PC-3 (cell line): ENCODE measurements at regions not wholly inside any gene's neighbourhood (a gene's known extent, or its start where the extent isn't known, plus 50 kb on each side); places are given as distances from the start of the nearest gene placed in this dataset.

Source experiments
- ATAC-seq: fragments of 200-7000 bp; cut with Tn5 transposase; 2 replicates; pipeline ENCODE4 v1.9.1; 2020; ENCODE audit warnings: mild to moderate bottlenecking, moderate library complexity
- BruUV-seq: library from RNA; stranded (reverse); fragments of 400-500 nt; replicated peaks from 2 replicates; lab custom pipeline; 2021; lab: Mats Ljungman, UMichigan
- CTCF ChIA-PET: fragments of 300-600 bp; sonication (Branson Sonifier 250); formaldehyde crosslinking; loops from one replicate; lab custom pipeline; 2022; ENCODE audit warnings: antibody characterized with exemption; lab: Charles Lee
- POLR2A ChIA-PET: fragments of 300-600 bp; sonication (Branson Sonifier 250); formaldehyde crosslinking; loops from one replicate; lab custom pipeline; 2022; ENCODE audit warnings: antibody characterized with exemption; ENCODE audit not compliant: unreplicated experiment; lab: Charles Lee
- DNase-seq: peaks from one replicate; pipeline ENCODE4 v3.0.0-alpha.2; 2015
- H2AFZ ChIP-seq: fragments of 300-600 bp; sonication (generic); 2 replicates; pipeline ENCODE4 v1.6.0; 2016; ENCODE audit warnings: antibody characterized with exemption, low read length
- H3F3A ChIP-seq: fragments of 300-600 bp; sonication (generic); one replicate; pipeline ENCODE4 v1.6.0; 2017; ENCODE audit warnings: antibody characterized with exemption, low read length, control low read depth, mild to moderate bottlenecking; ENCODE audit not compliant: unreplicated experiment
- H3K27ac ChIP-seq: fragments of 300-600 bp; sonication (generic); 2 replicates; pipeline ENCODE4 v1.5.1; 2016; ENCODE audit warnings: mild to moderate bottlenecking, low read length
- H3K27me3 ChIP-seq: fragments of 300-600 bp; sonication (generic); 2 replicates; pipeline ENCODE4 v1.6.1; 2016; ENCODE audit warnings: low read length, mixed read lengths
- H3K36me3 ChIP-seq: fragments of 300-600 bp; sonication (generic); 2 replicates; pipeline ENCODE4 v1.6.1; 2016; ENCODE audit warnings: low read depth, mixed run types, low read length, mixed read lengths
- H3K4me1 ChIP-seq: fragments of 300-600 bp; sonication (generic); 2 replicates; pipeline ENCODE4 v1.5.1; 2016; ENCODE audit warnings: low read length; ENCODE audit not compliant: insufficient read depth
- H3K4me2 ChIP-seq: fragments of 300-600 bp; sonication (generic); 2 replicates; pipeline ENCODE4 v1.6.0; 2016; ENCODE audit warnings: low read length
- H3K4me3 ChIP-seq: fragments of 300-600 bp; sonication (generic); 2 replicates; pipeline ENCODE4 v1.5.1; 2016; ENCODE audit warnings: mild to moderate bottlenecking, low read length, mixed read lengths
- H3K79me2 ChIP-seq: fragments of 300-600 bp; sonication (generic); 2 replicates; pipeline ENCODE4 v1.6.1; 2017; ENCODE audit warnings: low read length, mixed read lengths
- H3K9ac ChIP-seq: fragments of 300-600 bp; sonication (generic); 2 replicates; pipeline ENCODE4 v1.6.0; 2016; ENCODE audit warnings: mild to moderate bottlenecking, low read length
- H3K9me2 ChIP-seq: fragments of 300-600 bp; sonication (generic); replicated peaks from 2 replicates; pipeline ENCODE4 v1.6.1; 2016; ENCODE audit warnings: mixed run types, low read length, mixed read lengths
- H3K9me3 ChIP-seq: fragments of 300-600 bp; sonication (generic); 2 replicates; pipeline ENCODE4 v1.6.1; 2016; ENCODE audit warnings: low read length, mixed read lengths
- H4K20me1 ChIP-seq: fragments of 300-600 bp; sonication (generic); 2 replicates; pipeline ENCODE4 v1.6.1; 2016; ENCODE audit warnings: low read length, mixed read lengths
- EZH2 ChIP-seq: fragments of 300-600 bp; sonication (generic); IDR thresholded peaks from one replicate; pipeline ENCODE4 v1.6.1; 2017; ENCODE audit warnings: antibody characterized with exemption, mild to moderate bottlenecking, low read length; ENCODE audit not compliant: unreplicated experiment
- EZH2phosphoT487 ChIP-seq: fragments of 300-600 bp; sonication (generic); IDR thresholded peaks from 2 replicates; pipeline ENCODE4 v1.6.1; 2018; ENCODE audit warnings: mild to moderate bottlenecking, antibody characterized with exemption, low read length, borderline replicate concordance
- intact Hi-C: fragments of 100-400 bp; cut with micrococcal nuclease; formaldehyde crosslinking; loops from 2 replicates; pipeline ENCODE4 v1.9.0; 2023
- TF ChIP-seq, protein P1 (sequence below): fragments of 300-600 bp; sonication (generic); conservative IDR thresholded peaks from 2 replicates; pipeline ENCODE4 v1.5.1; 2017; ENCODE audit warnings: antibody characterized with exemption, low read depth, mild to moderate bottlenecking, low read length

DNA sequence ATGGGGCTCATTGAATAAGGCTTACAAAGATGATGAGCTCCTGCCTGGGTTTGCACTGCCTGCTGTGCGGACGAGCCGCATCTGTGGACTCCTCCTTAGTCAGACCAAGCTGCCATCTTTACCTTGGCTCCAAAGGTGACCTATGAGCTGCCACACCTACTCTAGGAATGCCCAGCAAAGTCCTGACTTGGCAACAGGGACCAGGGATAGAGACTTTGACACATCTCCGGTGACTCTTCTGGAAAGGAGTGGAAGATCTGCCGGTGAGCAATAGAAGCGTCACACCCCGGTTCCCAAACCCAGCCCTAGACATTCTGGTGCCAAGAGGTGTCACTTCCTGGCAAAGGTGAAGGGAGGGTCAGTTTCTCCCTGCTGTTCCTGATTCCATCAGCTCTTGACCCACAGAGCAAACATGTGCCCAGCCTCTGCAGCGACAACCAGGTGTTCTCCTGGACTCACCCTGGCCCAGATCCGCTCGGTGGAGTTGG lies 50.2 kb upstream of the GTF3A start:
- Histone ChIP-seq H4K20me1 (no peaks in the 10 kb centered on the region), H3K27me3 (no peaks in the 10 kb centered on the region), H3K36me3 (no peaks in the 10 kb centered on the region), H3F3A (no peaks in the 10 kb centered on the region), H3K9me3 (no peaks in the 10 kb centered on the region), H3K27ac (peak overlapping the region; percentile 91), H3K79me2 (no peaks in the 10 kb centered on the region), H3K9me2 (no peaks in the 10 kb centered on the region), H2AFZ (peak overlapping the region; percentile 87), H3K4me1 (peaks cover 19% of the 10 kb centered on the region), H3K9ac (peak overlapping the region; percentile 56), H3K4me3 (peak overlapping the region; percentile 56), H3K4me2 (peak overlapping the region; percentile 84)
- peak; percentile 73 for ATAC-seq
- DNase-seq: peak; percentile 74
- TF ChIP-seq, protein P1, sequence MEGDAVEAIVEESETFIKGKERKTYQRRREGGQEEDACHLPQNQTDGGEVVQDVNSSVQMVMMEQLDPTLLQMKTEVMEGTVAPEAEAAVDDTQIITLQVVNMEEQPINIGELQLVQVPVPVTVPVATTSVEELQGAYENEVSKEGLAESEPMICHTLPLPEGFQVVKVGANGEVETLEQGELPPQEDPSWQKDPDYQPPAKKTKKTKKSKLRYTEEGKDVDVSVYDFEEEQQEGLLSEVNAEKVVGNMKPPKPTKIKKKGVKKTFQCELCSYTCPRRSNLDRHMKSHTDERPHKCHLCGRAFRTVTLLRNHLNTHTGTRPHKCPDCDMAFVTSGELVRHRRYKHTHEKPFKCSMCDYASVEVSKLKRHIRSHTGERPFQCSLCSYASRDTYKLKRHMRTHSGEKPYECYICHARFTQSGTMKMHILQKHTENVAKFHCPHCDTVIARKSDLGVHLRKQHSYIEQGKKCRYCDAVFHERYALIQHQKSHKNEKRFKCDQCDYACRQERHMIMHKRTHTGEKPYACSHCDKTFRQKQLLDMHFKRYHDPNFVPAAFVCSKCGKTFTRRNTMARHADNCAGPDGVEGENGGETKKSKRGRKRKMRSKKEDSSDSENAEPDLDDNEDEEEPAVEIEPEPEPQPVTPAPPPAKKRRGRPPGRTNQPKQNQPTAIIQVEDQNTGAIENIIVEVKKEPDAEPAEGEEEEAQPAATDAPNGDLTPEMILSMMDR: no peak
- no peak for TF ChIP-seq EZH2phosphoT487
- no peak for TF ChIP-seq EZH2
- CTCF ChIA-PET: interaction anchor here (0.6 to 2.8 kb wide), 8 partner anchors 13 to 663 kb away, joined by 3 to 25 read pairs (median 4); no protein-coding TSS in a partner anchor
- intact Hi-C loops: loop anchor here (1.0 to 5.0 kb wide), 8 partner anchors 33 to 611 kb away; partner anchors contain the start of gene MTIF3
- no TSS peak for BruUV-seq
- POLR2A ChIA-PET: interaction anchor here (0.9 kb wide), 1 partner anchor 12 kb away, joined by 7 read pairs; no protein-coding TSS in a partner anchor
